Sciatic nerve (tissue), 2 donors: ENCODE measurements at regions not wholly inside any gene's neighbourhood (a gene's known extent, or its start where the extent isn't known, plus 50 kb on each side); places are given as distances from the start of the nearest gene placed in this dataset.

Source experiments
- ATAC-seq: fragments of 200-7000 bp; cut with Tn5 transposase; one replicate; pipeline ENCODE4 v1.9.1; 2020; ENCODE audit warnings: mild to moderate bottlenecking, moderate library complexity
- DNase-seq: peaks from one replicate; pipeline ENCODE4 v3.0.0-alpha.2; 2020; ENCODE audit warnings: low spot score
- intact Hi-C: fragments of 100-400 bp; cut with DNase I; formaldehyde crosslinking; loops from one replicate; pipeline ENCODE4 v1.14.2; 2022
- donor health status: DM: no; HTN: no; CAD: no.
- donor health status: DM: no; HTN: no; CAD: no.

- no peak for DNase-seq
- intact Hi-C loops, result no loop called here
- no peak for ATAC-seq
These were observed 53.8 kb upstream of the VCX start for GRCh38 chrX:7789200-7789599.

GRCh38 chrX:7788334-7788733 is 54.6 kb upstream of the VCX start:
- intact Hi-C loops, result no loop called here
- DNase-seq, result no peak
- no peak for ATAC-seq

- intact Hi-C loops, result no loop called here
- DNase-seq, result no peak
These were observed 55.3 kb upstream of the VCX start for GRCh38 chrX:7787714-7788113.

GRCh38 chrX:7784580-7784979 is 58.4 kb upstream of the VCX start:
- ATAC-seq (no peak), DNase-seq (no peak)
- intact Hi-C loops, result no loop called here

More at GRCh38 chrX:7787714-7788113, 55.3 kb upstream of the VCX start:
- ATAC-seq, result no peak

GRCh38 chrX:7779644-7780043 is 63.3 kb upstream of the VCX start:
- DNase-seq, result no peak
- no peak for ATAC-seq
- intact Hi-C loops, result no loop called here

GRCh38 chrX:7775987-7776386 is 67.0 kb upstream of the VCX start:
- no peak for DNase-seq
- intact Hi-C loops, result no loop called here
- ATAC-seq, result no peak

- DNase-seq, result no peak
- ATAC-seq, result no peak
- intact Hi-C loops, result no loop called here
These were observed 71.1 kb upstream of the VCX start for GRCh38 chrX:7771788-7772438.

GRCh38 chrX:7759830-7760229 is 83.1 kb upstream of the VCX start:
- ATAC-seq, result no peak
- intact Hi-C loops, result no loop called here

GRCh38 chrX:7746856-7747255 is 96.1 kb upstream of the VCX start:
- ATAC-seq (no peak), DNase-seq (no peak)
- intact Hi-C loops, result no loop called here

More at GRCh38 chrX:7759830-7760229, 83.1 kb upstream of the VCX start:
- no peak for DNase-seq

GRCh38 chrX:7730071-7730470 is 112.9 kb upstream of the VCX start:
- intact Hi-C loops, result no loop called here
- DNase-seq, result no peak
- no peak for ATAC-seq

GRCh38 chrX:7720519-7720918 is 122.5 kb upstream of the VCX start:
- DNase-seq, result no peak
- no peak for ATAC-seq
- intact Hi-C loops, result no loop called here

- intact Hi-C loops, result no loop called here
- no peak for ATAC-seq
These were observed 128.6 kb upstream of the VCX start for GRCh38 chrX:7714351-7714750.

GRCh38 chrX:7711167-7711566 is 131.8 kb upstream of the VCX start:
- intact Hi-C loops, result no loop called here
- DNase-seq (no peak), ATAC-seq (no peak)

More at GRCh38 chrX:7714351-7714750, 128.6 kb upstream of the VCX start:
- DNase-seq, result no peak

- DNase-seq (no peak), ATAC-seq (no peak)
- intact Hi-C loops, result no loop called here
These were observed 133.1 kb upstream of the VCX start for GRCh38 chrX:7709845-7710244.

- DNase-seq (no peak), ATAC-seq (no peak)
- intact Hi-C loops, result no loop called here
These were observed 136.9 kb upstream of the VCX start for GRCh38 chrX:7706032-7706431.

- DNase-seq, result no peak
- ATAC-seq, result no peak
- intact Hi-C loops, result no loop called here
These were observed 138.8 kb upstream of the VCX start for GRCh38 chrX:7704205-7704604.

- DNase-seq, result no peak
- ATAC-seq, result no peak
- intact Hi-C loops, result no loop called here
These were observed 144.7 kb upstream of the VCX start for GRCh38 chrX:7698248-7698647.

GRCh38 chrX:7690842-7691241 is 152.1 kb upstream of the VCX start:
- ATAC-seq (no peak), DNase-seq (no peak)
- intact Hi-C loops, result no loop called here

- DNase-seq (no peak), ATAC-seq (no peak)
- intact Hi-C loops, result no loop called here
These were observed 153.1 kb upstream of the VCX start for GRCh38 chrX:7689791-7690412.

GRCh38 chrX:7680181-7680580 is 162.8 kb upstream of the VCX start:
- DNase-seq (no peak), ATAC-seq (no peak)
- intact Hi-C loops, result no loop called here

- ATAC-seq, result no peak
- intact Hi-C loops, result no loop called here
- DNase-seq, result no peak
These were observed 188.7 kb upstream of the VCX start for GRCh38 chrX:7654316-7654715.
